HG02798 (cell line): ENCODE measurements at regions not wholly inside any gene's neighbourhood (a gene's known extent, or its start where the extent isn't known, plus 50 kb on each side); places are given as distances from the start of the nearest gene placed in this dataset.

ENCODE experiments used
- ATAC-seq: cut with Tn5 transposase; IDR thresholded peaks from one replicate; pipeline ENCODE4 v1.9.1; 2021; ENCODE audit warnings: mild to moderate bottlenecking; ENCODE audit not compliant: unreplicated experiment, poor library complexity

DNA sequence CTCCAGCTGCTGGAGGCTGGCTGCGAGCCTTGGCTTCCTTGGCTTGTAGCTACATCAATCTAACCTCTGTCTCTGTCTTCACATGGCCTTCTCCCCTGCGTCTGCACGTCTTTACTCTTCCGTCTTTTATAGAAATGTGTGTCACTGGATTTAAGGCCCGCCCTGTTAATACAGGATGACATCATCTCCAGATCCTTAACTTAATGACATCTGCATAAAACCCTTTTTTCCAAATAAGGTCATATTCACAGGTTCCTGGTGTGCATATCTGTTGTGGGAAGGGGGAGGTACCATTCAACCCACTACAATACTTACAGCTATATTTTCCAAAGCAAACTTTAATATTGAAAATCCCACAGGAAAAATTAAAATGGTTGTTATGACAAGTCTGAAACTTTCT lies 165.3 kb upstream of the FOXD3 start:
- no peak for ATAC-seq

- ATAC-seq: no peak
Observed at GRCh38 chr1:63169057-63169456, 153.3 kb upstream of the FOXD3 start.

- ATAC-seq: no peak
Observed at GRCh38 chr1:63173161-63173560, 149.2 kb upstream of the FOXD3 start.

GRCh38 chr1:63189677-63190076 lies 132.7 kb upstream of the FOXD3 start:
- no peak for ATAC-seq

DNA sequence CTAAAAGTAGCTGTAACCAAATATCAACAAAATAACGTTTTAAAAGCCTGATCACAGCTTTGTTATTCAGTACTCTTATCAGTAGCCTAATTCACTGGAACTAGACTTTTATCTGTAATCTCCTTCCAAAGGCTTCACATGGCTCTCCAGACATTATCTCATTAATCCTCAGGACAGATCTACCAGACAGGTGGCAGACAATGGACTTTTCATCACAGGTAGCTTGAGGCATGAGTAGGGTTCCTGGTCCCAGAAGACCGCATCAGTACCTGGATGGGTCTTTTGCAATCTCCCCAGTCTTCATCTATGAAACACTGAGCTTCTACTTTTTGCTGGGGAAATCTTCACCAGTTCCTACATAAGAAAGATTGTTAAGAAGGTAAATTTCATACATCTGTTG lies 132.2 kb upstream of the FOXD3 start:
- ATAC-seq: no peak

GRCh38 chr1:63198871-63199394 lies 123.4 kb upstream of the FOXD3 start:
- no peak for ATAC-seq

DNA sequence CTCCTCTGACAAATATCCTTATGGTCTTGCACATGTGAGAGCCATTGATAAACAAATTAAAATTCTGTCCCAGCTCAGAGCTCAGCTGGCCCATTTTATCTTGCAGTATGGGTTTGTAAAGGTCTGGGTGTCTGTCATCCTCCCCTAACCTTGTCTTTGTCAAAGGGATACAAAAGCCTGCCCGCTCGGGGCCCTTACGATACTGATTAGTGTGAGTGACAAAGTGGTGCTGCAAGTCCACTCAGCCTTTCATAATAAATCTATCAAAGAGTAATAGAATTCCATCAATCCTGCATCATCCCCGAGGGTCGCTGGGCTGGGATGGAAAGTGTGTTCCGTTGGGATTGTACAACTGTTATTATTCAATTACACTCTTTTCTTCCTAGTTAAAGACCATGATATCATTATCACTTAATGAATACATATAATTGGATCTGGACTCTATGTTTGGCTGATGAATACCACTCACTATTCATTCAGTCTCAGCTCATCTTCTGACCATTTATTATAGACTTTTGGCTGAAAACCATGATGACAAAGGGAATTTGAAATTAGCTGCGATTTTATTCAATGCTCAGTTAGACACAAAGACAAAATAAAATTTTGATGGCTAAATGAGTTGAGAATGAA lies 122.5 kb upstream of the FOXD3 start:
- no peak for ATAC-seq

DNA sequence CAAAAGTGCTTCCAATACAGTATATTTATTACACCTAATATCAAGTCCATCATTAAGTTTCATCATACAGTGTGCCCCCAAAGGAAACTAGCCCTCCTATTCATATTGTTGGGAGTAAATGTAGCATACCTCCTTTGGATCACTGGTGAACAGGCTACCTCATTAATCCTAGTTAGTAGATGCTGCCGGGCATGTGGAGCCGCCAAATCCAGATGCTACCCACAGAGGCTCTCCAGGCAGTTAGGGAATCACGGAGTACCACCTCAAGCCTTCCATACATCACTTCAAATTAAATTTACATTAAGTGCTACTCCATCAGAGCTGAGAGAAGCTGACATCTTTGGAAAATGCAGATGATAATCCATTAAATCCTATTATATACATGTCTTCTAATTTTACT lies 121.7 kb upstream of the FOXD3 start:
- no peak for ATAC-seq

GRCh38 chr1:63203641-63204040 lies 118.7 kb upstream of the FOXD3 start:
- ATAC-seq: no peak

DNA sequence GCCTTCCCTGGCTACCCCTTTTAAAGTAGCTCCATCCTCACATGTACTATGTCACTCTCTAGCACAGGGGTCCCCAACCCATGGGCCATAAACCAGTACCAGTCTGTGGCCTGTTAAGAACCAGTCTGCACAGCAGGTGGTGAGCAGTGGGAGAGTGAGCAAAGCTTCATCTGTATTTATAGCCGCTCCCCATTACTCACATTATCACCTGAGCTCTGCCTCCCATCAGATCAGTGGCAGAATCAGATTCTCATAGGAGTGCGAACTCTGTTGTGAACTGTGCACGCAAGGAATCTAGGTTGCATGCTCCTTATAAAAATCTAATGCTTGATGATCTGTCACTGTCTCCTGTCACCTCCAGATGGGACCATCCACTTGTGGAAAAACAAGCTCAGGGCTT lies 116.6 kb upstream of the FOXD3 start:
- ATAC-seq: no peak

DNA sequence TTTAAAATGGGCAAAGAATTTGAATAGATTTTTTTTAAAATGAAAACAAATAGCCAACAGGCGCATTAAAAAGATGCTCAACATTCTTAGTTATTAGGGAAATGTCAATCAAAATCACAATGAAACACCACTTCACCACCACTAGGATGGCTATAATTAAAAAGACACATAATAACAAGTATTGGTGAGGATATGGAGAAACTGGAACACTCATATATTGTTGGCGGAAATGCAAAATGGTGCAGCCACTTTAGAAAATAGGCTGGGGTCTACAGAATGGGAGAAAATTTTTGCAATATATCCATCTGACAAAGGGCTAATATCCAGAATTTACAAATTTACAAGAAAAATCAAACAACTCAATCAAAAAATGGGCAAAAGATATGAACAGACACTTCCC lies 107.8 kb upstream of the FOXD3 start:
- ATAC-seq: no peak

DNA sequence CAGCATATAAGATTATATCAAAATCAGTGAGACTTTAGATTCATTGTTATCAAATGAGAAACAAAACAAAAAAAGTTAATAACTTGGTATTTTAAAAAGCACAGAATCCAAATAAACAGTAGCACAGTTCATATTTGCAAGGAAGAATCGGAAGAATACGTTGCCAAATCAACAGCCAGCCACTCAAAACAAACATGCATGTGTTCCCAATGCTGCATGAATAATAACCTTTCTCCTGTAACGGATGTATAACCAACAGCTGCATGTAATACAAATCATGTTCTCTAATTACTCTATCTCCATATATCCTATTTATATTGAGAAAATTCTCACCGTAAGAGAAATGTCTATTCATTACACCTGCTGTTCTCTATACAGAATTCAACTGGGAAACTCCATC lies 98.9 kb upstream of the FOXD3 start:
- ATAC-seq: no peak

GRCh38 chr1:63230722-63231121 lies 91.6 kb upstream of the FOXD3 start:
- ATAC-seq: no peak

- no peak for ATAC-seq
Observed at GRCh38 chr1:63238721-63239120, 83.6 kb upstream of the FOXD3 start.

- ATAC-seq: no peak
Observed at GRCh38 chr1:63245186-63245585, 77.2 kb upstream of the FOXD3 start.

GRCh38 chr1:63248216-63248615 lies 74.2 kb upstream of the FOXD3 start:
- no peak for ATAC-seq

DNA sequence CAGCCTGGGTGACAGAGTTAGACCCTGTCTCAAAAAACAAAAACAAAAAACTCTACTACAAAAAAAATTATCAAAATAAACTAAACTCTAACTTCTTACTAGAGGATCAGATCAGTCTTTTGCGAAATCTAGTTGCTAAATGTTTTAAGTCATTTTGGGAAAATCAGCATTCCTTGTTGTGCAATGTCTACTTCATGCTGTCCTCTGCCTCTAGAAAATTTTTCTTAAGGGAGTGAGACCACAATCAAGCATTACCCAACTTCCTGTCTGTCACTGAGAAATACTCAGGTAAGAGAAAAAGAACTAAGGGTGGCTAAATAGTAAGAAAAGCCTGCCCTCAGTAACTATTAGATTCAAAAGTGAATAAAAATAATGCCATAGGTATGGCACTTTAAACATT lies 67.2 kb upstream of the FOXD3 start:
- ATAC-seq: no peak

GRCh38 chr1:63261736-63262458 lies 60.5 kb upstream of the FOXD3 start:
- no peak for ATAC-seq

GRCh38 chr1:63262459-63262770 lies 60.0 kb upstream of the FOXD3 start:
- ATAC-seq: no peak

- ATAC-seq: no peak
Observed at GRCh38 chr1:63264161-63264560, 58.2 kb upstream of the FOXD3 start.

GRCh38 chr1:63266857-63267256 lies 55.5 kb upstream of the FOXD3 start:
- no peak for ATAC-seq

DNA sequence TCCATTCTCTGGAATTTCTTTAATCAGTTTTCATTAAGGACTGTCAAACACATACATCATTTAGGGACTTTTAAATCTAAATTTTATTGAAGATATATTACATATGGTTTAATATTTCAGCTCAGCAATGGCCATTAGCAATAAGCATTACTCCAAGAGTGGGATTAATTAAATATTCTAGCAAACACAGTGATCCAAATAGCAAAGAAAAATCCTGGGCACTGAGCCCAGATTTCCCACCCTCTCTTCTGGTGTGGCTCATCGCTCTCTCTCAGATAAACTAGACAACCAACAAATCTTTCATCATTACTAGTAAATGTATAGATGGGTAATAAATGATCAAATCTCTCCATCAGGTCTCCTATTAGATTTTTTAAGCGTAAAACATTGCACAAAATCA lies 53.5 kb upstream of the FOXD3 start:
- ATAC-seq: no peak
